ENCODE measurements at regions not wholly inside any gene's neighbourhood (a gene's known extent, or its start where the extent isn't known, plus 50 kb on each side); places are given as distances from the start of the nearest gene placed in this dataset.

- TF ChIP-seq CTCF (IDR thresholded peaks at IDR 0.05): no peak
- no peak for TF ChIP-seq ZFX (IDR thresholded peaks at IDR 0.05; ENCODE audit: borderline replicate concordance)
- H3K27ac ChIP-seq: no peak overlapping the region
These were observed 384.9 kb upstream of the ROBO1 start for GRCh38 chr3:80152692-80153091.

- no peak for TF ChIP-seq ZFX (IDR thresholded peaks at IDR 0.05; ENCODE audit: borderline replicate concordance)
- TF ChIP-seq CTCF (IDR thresholded peaks at IDR 0.05): no peak
- no peak overlapping the region for H3K27ac ChIP-seq
These were observed 374.9 kb upstream of the ROBO1 start for GRCh38 chr3:80142714-80143113.

- TF ChIP-seq ZFX (IDR thresholded peaks at IDR 0.05; ENCODE audit: borderline replicate concordance): no peak
- no peak for TF ChIP-seq CTCF (IDR thresholded peaks at IDR 0.05)
- H3K27ac ChIP-seq: no peak overlapping the region
These were observed 373.8 kb upstream of the ROBO1 start for GRCh38 chr3:80141557-80141956.

GRCh38 chr3:80116281-80116680, 348.5 kb upstream of the ROBO1 start:
- H3K27ac ChIP-seq: no peak overlapping the region
- TF ChIP-seq CTCF (IDR thresholded peaks at IDR 0.05) (no peak), ZFX (IDR thresholded peaks at IDR 0.05; ENCODE audit: borderline replicate concordance) (no peak)

GRCh38 chr3:80114694-80115093, 346.9 kb upstream of the ROBO1 start:
- H3K27ac ChIP-seq: no peak overlapping the region
- no peak for TF ChIP-seq CTCF (IDR thresholded peaks at IDR 0.05)
- TF ChIP-seq ZFX (IDR thresholded peaks at IDR 0.05; ENCODE audit: borderline replicate concordance): no peak

GRCh38 chr3:80113331-80113730, 345.5 kb upstream of the ROBO1 start:
- TF ChIP-seq CTCF (IDR thresholded peaks at IDR 0.05) (no peak), ZFX (IDR thresholded peaks at IDR 0.05; ENCODE audit: borderline replicate concordance) (no peak)

GRCh38 chr3:80099559-80100066, 331.8 kb upstream of the ROBO1 start:
- no peak for TF ChIP-seq ZFX (IDR thresholded peaks at IDR 0.05; ENCODE audit: borderline replicate concordance)
- TF ChIP-seq CTCF (IDR thresholded peaks at IDR 0.05): no peak
- H3K27ac ChIP-seq: no peak overlapping the region

More at GRCh38 chr3:80113331-80113730, 345.5 kb upstream of the ROBO1 start:
- peak overlapping the region; percentile 20; the same call in 1 of the 2 replicates for H3K27ac ChIP-seq

Measured in 22Rv1 (cell line).